ENCODE measurements at regions not wholly inside any gene's neighbourhood (a gene's known extent, or its start where the extent isn't known, plus 50 kb on each side); places are given as distances from the start of the nearest gene placed in this dataset.

DNA sequence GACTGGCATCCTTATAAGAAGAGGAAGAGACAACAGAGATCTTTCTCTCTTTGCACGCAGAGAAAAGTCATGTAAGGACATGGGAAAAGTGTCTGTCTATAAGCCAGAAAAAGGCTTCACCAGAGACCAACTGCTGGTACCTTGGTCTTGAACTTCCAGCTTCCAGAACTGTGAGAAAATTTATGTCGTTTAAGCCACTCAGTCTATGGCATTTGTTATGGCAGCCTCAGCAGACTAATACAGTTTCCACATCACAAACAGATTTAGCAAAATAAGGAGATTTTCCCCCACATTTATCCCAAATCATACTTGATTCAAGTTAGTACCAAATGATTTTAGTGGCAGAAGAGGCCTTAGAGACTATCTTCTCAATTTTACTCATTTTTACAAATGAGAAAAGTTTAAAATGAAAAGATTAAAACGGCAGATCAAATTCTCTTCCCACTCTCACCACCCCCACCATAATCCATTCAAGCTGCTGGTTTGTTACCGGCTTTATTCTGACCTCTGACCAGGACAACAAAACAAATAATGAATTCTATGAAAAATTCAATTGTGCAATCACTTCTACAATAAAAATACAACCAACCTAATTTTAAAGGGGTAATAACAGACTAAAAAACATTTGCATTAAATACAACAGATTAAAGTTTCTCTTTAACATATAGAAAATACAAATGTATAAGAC lies 316.3 kb downstream of the TBC1D4 start:
- TF ChIP-seq, protein P1, sequence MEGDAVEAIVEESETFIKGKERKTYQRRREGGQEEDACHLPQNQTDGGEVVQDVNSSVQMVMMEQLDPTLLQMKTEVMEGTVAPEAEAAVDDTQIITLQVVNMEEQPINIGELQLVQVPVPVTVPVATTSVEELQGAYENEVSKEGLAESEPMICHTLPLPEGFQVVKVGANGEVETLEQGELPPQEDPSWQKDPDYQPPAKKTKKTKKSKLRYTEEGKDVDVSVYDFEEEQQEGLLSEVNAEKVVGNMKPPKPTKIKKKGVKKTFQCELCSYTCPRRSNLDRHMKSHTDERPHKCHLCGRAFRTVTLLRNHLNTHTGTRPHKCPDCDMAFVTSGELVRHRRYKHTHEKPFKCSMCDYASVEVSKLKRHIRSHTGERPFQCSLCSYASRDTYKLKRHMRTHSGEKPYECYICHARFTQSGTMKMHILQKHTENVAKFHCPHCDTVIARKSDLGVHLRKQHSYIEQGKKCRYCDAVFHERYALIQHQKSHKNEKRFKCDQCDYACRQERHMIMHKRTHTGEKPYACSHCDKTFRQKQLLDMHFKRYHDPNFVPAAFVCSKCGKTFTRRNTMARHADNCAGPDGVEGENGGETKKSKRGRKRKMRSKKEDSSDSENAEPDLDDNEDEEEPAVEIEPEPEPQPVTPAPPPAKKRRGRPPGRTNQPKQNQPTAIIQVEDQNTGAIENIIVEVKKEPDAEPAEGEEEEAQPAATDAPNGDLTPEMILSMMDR (IDR thresholded peaks at IDR 0.05; ENCODE audit: extremely low read depth, missing control alignments) = no peak
- DNase-seq (ENCODE audit: low spot score) = no peak

DNA sequence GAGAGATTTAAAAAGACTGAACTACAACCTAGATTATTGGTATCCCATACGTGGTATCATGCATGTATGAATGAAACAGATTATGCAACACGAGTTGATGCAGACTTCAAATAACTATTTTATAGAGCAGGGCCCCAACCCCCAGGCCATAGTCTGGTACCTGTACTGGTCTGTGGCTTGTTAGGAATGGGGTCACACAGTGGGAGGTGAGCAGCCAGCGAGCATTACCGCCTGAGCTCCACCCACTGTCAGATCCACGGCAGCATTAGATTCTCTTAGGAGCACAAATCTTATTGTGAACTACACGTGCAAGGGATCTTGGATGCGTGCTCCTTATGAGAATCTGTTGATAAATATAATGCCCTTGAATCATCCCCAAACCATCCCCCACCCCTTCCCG lies 320.2 kb downstream of the TBC1D4 start:
- no peak for DNase-seq (ENCODE audit: low spot score)
- TF ChIP-seq, protein P1 (IDR thresholded peaks at IDR 0.05; ENCODE audit: extremely low read depth, missing control alignments) = no peak

DNA sequence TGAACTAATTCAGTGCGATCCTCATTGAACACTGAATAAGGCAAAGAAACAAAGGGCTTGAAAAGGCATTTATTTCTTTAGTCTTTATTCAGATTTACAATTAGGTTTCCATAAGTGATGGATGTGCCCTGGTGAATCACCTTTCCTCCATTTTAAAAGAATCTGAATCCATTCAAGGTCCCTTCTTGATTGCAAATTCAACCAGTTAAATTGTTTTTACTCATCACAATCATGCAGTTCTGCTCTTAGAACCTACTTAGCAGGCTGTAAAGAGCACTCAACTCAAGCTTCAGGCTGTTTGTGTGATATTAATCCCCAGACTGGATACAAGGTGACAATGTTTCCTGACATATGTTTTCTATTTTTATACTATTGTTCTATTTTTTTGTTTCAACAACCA lies 321.0 kb downstream of the TBC1D4 start:
- no peak for DNase-seq (ENCODE audit: low spot score)
- TF ChIP-seq, protein P1 (IDR thresholded peaks at IDR 0.05; ENCODE audit: extremely low read depth, missing control alignments) = no peak

DNA sequence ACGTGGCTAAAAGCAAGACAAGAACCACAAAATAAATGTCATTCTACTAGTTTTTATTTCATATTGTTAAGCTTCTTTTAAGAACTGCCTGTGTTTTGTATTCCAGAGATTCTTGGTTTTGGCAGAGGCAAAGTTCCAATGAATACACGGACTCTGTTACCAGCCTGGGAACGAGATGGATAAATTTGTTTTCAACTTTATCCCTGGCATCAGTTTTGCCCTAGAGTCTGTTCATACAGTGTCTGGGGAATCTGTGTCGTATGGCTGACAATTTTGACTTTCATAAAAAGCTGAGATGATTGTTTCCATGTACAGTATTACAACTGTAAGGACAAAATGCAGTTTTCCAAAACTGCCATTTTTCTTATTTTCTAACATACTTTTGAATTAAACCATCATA lies 327.6 kb downstream of the TBC1D4 start:
- no peak for DNase-seq (ENCODE audit: low spot score)
- TF ChIP-seq, protein P1 (IDR thresholded peaks at IDR 0.05; ENCODE audit: extremely low read depth, missing control alignments) = no peak

GRCh38 chr13:75153834-75154233 lies 328.1 kb downstream of the TBC1D4 start:
- TF ChIP-seq, protein P1 (IDR thresholded peaks at IDR 0.05; ENCODE audit: extremely low read depth, missing control alignments) = no peak
- no peak for DNase-seq (ENCODE audit: low spot score)

DNA sequence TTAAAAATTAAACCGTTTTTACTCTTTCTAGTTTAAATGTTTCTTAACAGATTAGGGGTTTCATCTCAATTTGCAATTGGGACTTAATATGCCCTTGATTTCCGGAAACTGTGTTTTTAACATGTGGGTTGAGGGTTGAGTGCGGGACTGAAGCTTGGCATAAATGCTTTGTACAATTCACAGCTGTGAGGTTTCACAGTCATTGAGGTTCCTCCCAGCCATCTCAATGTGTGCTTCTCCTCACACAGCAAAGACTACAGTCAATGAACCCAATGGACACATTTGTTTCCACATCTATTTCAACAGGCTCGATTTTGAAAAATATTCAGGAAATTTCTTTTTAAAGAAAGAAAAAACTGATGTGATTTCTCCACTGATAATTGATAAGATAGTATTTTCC lies 328.6 kb downstream of the TBC1D4 start:
- TF ChIP-seq, protein P1 (IDR thresholded peaks at IDR 0.05; ENCODE audit: extremely low read depth, missing control alignments) = no peak
- no peak for DNase-seq (ENCODE audit: low spot score)

DNA sequence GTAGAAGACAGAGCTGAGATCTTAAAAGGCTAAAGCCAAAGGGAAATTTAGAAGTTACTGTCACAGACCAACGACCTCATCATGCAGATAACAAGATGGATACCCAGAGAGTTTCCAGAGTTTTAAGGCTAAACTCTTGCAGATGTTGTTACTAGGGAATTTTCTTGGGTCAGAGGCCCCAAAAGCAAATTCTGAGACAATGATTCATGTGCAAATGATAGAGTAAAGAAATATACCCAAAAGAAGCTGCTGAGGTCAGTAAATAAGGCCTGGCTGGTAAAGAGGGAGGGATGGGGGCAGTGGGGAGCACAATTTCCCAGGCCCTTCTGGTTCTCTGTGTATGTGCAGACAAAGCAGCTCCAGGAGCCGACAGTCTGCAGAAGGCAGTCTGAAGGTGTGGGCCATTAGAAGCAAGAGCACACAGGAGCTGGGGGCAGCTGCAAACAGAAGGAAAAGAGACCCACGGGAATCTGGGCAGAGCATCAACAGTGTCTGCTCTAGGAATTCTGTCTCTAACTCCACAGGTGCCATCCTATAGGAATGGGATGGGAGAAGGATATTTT lies 330.8 kb downstream of the TBC1D4 start:
- DNase-seq (ENCODE audit: low spot score) = no peak
- TF ChIP-seq, protein P1 (IDR thresholded peaks at IDR 0.05; ENCODE audit: extremely low read depth, missing control alignments) = no peak
